Activated CD8-positive, alpha-beta T cell treated with anti-CD3 and anti-CD28 coated beads, Interleukin-2, amount 10 ng/mL, durations not matched to agents 7 days and 5 days (primary cell): ENCODE measurements at regions not wholly inside any gene's neighbourhood (a gene's known extent, or its start where the extent isn't known, plus 50 kb on each side); places are given as distances from the start of the nearest gene placed in this dataset.

Source experiments
- ATAC-seq: fragments of 150-1000 bp; cut with Tn5 transposase; one replicate; pipeline ENCODE4 v1.10.0; 2021; ENCODE audit warnings: moderate library complexity
- CTCF ChIA-PET: fragments of 350-600 bp; sonication (Branson Sonifier 250); formaldehyde crosslinking; loops from one replicate; lab custom pipeline; 2021; ENCODE audit warnings: antibody characterized with exemption; lab: Charles Lee
- POLR2A ChIA-PET: fragments of 350-600 bp; sonication (Branson Sonifier 250); formaldehyde crosslinking; loops from one replicate; lab custom pipeline; 2021; ENCODE audit warnings: antibody characterized with exemption; lab: Charles Lee
- DNase-seq: peaks from one replicate; pipeline ENCODE4 v3.0.0-alpha.2; 2020
- H3K27ac Mint-ChIP-seq: one replicate; pipeline ENCODE4 v1.8.0; 2021; ENCODE audit warnings: mild to moderate bottlenecking, mixed read lengths
- H3K27me3 Mint-ChIP-seq: one replicate; pipeline ENCODE4 v1.8.0; 2021; ENCODE audit warnings: low read depth, mixed read lengths
- H3K36me3 Mint-ChIP-seq: one replicate; pipeline ENCODE4 v1.8.0; 2021; ENCODE audit warnings: low read depth, mixed read lengths
- H3K4me1 Mint-ChIP-seq: one replicate; pipeline ENCODE4 v1.8.0; 2021; ENCODE audit warnings: low read depth, mixed read lengths
- H3K4me3 Mint-ChIP-seq: one replicate; pipeline ENCODE4 v1.8.0; 2021; ENCODE audit warnings: mild to moderate bottlenecking, mixed read lengths
- H3K9me3 Mint-ChIP-seq: one replicate; pipeline ENCODE4 v1.8.0; 2022; ENCODE audit warnings: mixed read lengths; ENCODE audit not compliant: insufficient read depth

DNA sequence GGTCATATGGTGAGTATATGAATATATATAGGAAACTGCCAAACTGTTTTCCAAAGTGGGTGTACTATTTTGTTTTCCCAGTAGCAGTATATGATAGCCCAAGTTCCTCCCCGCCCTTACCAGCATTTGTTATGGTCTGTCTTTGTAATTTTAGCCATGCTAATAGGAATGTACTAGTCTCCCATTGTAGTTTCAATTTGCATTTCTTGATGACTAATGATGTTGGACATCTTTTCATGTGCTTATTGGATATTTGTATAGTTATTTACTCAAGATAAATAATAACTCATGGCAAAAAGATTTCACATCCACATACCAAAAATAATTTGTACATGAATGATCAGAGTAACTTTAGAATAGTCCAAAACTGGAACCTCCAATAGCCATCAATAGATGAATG is 75.3 kb upstream of the SERP2 start:
- H3K36me3 Mint-ChIP-seq = no peaks in the 10 kb centered on the region
- peaks cover 4% of the 10 kb centered on the region for H3K27me3 Mint-ChIP-seq
- POLR2A ChIA-PET = no interaction called here
- H3K27ac Mint-ChIP-seq = no peak overlapping the region
- H3K4me1 Mint-ChIP-seq = peaks cover 8% of the 10 kb centered on the region
- ATAC-seq (no peak), DNase-seq (no peak)
- CTCF ChIA-PET = interaction anchor here (1.1 kb wide), 1 partner anchor 107 kb away, joined by 3 read pairs; no protein-coding TSS in a partner anchor
- no peaks in the 10 kb centered on the region for H3K9me3 Mint-ChIP-seq
- no peak overlapping the region for H3K4me3 Mint-ChIP-seq

DNA sequence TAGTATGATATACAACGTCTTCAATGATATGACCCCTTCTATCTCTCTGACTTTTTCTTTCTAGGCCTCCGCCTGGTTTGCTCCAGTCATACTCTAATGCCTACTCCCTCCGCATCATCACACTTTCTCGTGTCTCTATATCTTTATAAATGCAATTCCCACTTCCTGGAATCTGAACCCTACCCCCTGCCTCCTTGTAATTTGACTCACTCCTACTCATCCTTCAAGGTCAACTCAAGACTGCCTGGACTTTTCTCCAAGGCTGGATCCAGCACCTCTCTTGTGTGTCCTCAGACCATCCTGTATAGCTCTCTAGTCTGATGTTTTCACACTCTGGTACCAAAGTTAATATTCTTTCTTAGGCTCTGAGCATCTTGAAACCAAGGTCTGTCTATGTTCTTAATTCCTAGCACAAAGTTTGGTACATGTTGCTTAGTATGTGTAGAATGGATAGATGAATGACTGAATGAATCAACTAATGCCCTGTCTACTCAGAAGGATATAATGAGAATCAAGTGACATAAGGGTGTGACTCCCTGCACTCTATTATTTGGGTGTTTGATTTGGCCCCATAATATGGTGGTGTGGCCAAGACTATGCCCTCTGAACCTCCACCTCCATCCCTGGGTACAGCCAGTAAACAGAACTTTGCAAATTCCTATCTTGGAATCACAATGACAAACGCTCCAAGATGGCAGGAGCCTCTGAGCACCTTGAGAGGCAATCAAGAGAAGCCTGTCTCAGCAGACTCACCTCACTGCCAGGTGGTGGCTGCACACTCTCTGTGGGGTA is 74.3 kb upstream of the SERP2 start:
- ATAC-seq = no peak
- no peaks in the 10 kb centered on the region for H3K9me3 Mint-ChIP-seq
- no peaks in the 10 kb centered on the region for H3K36me3 Mint-ChIP-seq
- POLR2A ChIA-PET = no interaction called here
- CTCF ChIA-PET = no interaction called here
- peaks cover 10% of the 10 kb centered on the region for H3K4me1 Mint-ChIP-seq
- no peak for DNase-seq
- H3K27ac Mint-ChIP-seq = no peak overlapping the region
- peaks cover 4% of the 10 kb centered on the region for H3K27me3 Mint-ChIP-seq
- H3K4me3 Mint-ChIP-seq = no peak overlapping the region

DNA sequence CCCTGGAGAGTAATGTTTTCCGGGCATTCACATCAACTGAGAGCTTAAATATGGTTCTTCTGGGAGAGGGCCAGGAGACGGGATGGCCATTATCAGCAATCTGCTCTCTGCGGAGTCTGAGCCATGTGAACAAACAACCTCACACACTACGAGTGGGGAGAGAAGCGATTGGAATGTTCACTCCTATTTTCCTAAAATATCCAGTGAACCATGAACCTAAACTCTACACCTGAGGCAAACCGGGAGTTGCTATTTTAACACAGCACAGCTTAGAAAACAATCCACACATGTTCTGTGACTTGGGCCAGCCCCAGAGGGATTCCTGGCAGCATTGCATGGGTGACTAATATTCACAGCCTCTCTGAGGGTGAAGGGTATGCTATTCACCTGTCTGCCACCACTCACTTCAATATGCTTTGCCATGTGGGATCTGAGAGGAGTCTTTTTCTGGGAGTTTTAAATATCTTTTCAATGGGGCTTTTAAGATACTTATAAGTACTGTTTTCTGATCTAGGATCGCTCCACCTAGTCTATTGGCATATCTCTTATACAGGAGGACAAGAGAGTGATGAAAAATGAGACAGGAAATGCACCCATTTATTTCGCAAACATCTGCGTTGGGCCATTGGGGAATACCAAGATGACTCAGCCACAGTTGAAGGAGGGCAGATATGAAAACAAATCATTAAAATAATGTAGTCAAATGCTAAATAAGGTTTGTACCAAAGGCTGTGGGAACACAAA is 72.6 kb upstream of the SERP2 start:
- Mint-ChIP-seq H3K4me1 (peaks cover 12% of the 10 kb centered on the region), H3K27me3 (peaks cover 4% of the 10 kb centered on the region), H3K9me3 (no peaks in the 10 kb centered on the region), H3K36me3 (no peaks in the 10 kb centered on the region), H3K4me3 (no peak overlapping the region), H3K27ac (no peak overlapping the region)
- ChIA-PET POLR2A (no interaction called here), CTCF (no interaction called here)
- DNase-seq = no peak
- ATAC-seq = no peak

GRCh38 chr13:44301639-44302015 is 72.0 kb upstream of the SERP2 start:
- CTCF ChIA-PET = interaction anchor here (1.3 kb wide), 1 partner anchor 11 kb away, joined by 3 read pairs; no protein-coding TSS in a partner anchor
- H3K9me3 Mint-ChIP-seq = no peaks in the 10 kb centered on the region
- H3K36me3 Mint-ChIP-seq = no peaks in the 10 kb centered on the region
- H3K4me1 Mint-ChIP-seq = peaks cover 12% of the 10 kb centered on the region
- no peak for DNase-seq
- POLR2A ChIA-PET = no interaction called here
- no peak overlapping the region for H3K4me3 Mint-ChIP-seq
- no peak for ATAC-seq
- no peak overlapping the region for H3K27ac Mint-ChIP-seq
- H3K27me3 Mint-ChIP-seq = peaks cover 4% of the 10 kb centered on the region

DNA sequence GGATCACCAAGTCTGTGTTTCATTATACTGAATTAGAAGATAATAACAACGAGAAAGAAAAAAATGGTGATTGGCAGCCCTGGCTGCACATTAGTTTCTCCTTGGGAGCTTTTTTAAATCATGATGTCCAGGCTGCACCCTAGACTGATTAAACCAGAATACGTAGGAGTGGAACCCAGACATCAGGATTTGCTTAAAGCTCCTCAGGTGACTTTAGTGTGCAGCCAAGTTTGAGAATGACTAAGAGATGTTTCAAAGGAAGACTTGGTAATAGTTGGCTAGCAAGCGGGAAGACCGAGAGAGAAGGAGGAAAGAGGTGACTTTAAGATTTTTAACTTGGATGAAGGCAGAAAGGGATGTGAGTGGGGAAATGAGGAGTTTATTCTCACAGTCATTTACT is 71.4 kb upstream of the SERP2 start:
- Mint-ChIP-seq H3K27me3 (peaks cover 4% of the 10 kb centered on the region), H3K9me3 (no peaks in the 10 kb centered on the region), H3K27ac (no peak overlapping the region), H3K4me1 (peaks cover 12% of the 10 kb centered on the region), H3K4me3 (no peak overlapping the region), H3K36me3 (no peaks in the 10 kb centered on the region)
- CTCF ChIA-PET = interaction anchor here (1.3 kb wide), 1 partner anchor 10 kb away, joined by 3 read pairs; no protein-coding TSS in a partner anchor
- ATAC-seq (no peak), DNase-seq (no peak)
- POLR2A ChIA-PET = no interaction called here

DNA sequence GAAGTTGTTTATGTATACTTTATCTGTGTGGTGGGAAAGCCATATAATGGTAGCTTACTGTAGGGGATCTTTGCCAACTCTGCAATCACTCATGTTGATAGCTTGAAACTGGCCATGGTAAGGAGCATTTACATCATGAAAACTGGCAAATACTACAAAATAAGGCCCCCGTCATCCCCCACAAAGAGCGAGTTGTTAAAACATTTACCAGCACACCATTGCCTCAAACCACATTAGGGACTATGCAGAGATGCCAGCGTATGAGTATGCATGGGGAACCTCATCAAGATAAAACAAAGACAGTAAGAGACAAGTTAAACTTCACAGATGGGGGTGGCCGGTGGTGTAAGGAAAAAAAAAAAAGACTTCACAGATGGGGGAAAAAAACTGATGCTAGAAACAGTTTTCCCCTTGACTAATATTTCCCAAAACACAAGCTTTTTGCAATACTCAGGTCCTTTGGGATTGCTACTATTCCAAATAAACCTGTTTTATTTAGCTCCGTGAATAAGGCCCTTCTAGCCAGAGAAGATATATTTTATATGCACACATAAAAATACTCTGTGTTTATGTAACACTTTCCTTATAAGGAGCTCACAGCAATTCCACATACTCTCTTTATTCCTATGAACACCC is 70.6 kb upstream of the SERP2 start:
- CTCF ChIA-PET = interaction anchor here (1.3 kb wide), 1 partner anchor 9 kb away, joined by 3 read pairs; no protein-coding TSS in a partner anchor

GRCh38 chr13:44303681-44304432 is 69.8 kb upstream of the SERP2 start:
- ChIA-PET CTCF (no interaction called here), POLR2A (no interaction called here)
- no peaks in the 10 kb centered on the region for H3K36me3 Mint-ChIP-seq
- H3K27ac Mint-ChIP-seq = no peak overlapping the region
- ATAC-seq (no peak), DNase-seq (no peak)
- H3K4me1 Mint-ChIP-seq = peaks cover 12% of the 10 kb centered on the region
- no peak overlapping the region for H3K4me3 Mint-ChIP-seq
- peaks cover 4% of the 10 kb centered on the region for H3K27me3 Mint-ChIP-seq
- no peaks in the 10 kb centered on the region for H3K9me3 Mint-ChIP-seq

More for the DNA sequence above, 70.6 kb upstream of the SERP2 start:
- Mint-ChIP-seq H3K4me1 (peaks cover 12% of the 10 kb centered on the region), H3K4me3 (no peak overlapping the region), H3K36me3 (no peaks in the 10 kb centered on the region), H3K9me3 (no peaks in the 10 kb centered on the region), H3K27me3 (peaks cover 4% of the 10 kb centered on the region), H3K27ac (no peak overlapping the region)
- no peak for DNase-seq
- no peak for ATAC-seq
- POLR2A ChIA-PET = no interaction called here

DNA sequence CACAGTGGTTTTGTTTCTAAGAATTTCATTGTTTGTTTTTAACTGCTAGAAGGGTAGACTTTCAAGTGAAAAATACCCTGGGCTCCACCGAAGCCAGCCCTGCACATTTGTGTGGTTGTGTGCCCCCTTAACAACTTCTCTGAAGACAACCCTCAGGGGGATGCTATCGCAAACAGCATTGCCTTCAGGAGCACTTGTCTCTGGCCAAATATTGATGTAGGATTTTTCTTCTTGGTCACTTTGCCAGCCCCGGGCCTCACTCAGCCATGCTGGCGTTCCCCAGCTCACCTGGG is 69.2 kb upstream of the SERP2 start:
- H3K4me1 Mint-ChIP-seq = peaks cover 12% of the 10 kb centered on the region
- POLR2A ChIA-PET = no interaction called here
- H3K27ac Mint-ChIP-seq = no peak overlapping the region
- H3K36me3 Mint-ChIP-seq = no peaks in the 10 kb centered on the region
- DNase-seq = no peak
- no peaks in the 10 kb centered on the region for H3K9me3 Mint-ChIP-seq
- H3K27me3 Mint-ChIP-seq = peaks cover 4% of the 10 kb centered on the region
- ATAC-seq = no peak
- CTCF ChIA-PET = no interaction called here
- no peak overlapping the region for H3K4me3 Mint-ChIP-seq

GRCh38 chr13:44305286-44305685 is 68.3 kb upstream of the SERP2 start:
- Mint-ChIP-seq H3K27me3 (peaks cover 5% of the 10 kb centered on the region), H3K9me3 (no peaks in the 10 kb centered on the region), H3K4me3 (no peak overlapping the region), H3K36me3 (no peaks in the 10 kb centered on the region), H3K4me1 (peaks cover 12% of the 10 kb centered on the region), H3K27ac (no peak overlapping the region)
- no peak for ATAC-seq
- CTCF ChIA-PET = no interaction called here
- POLR2A ChIA-PET = no interaction called here
- DNase-seq = no peak

DNA sequence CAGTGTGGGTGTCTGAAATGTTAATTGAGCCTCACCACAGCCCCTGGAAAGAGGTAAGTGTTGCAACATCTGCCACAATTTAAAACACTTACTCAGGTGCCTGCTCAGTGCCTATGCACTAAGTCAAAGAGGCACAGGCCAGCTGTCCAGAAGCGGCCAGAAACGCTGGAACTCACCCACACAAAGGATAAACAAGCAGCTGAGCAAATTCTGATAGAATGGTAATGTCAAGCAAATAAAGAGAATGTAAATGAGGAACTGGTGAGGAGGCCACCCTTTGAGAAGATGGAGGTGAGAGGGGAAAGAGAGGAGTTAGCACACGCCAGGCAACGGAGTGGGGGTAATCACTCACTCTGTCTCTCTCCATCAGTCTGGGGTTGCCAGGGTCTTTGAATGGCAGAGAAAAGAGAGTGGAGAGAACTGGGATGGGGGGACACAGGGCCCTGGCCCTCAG is 67.7 kb upstream of the SERP2 start:
- Mint-ChIP-seq H3K9me3 (no peaks in the 10 kb centered on the region), H3K27me3 (peaks cover 3% of the 10 kb centered on the region), H3K36me3 (no peaks in the 10 kb centered on the region), H3K4me1 (peaks cover 12% of the 10 kb centered on the region), H3K27ac (no peak overlapping the region), H3K4me3 (no peak overlapping the region)
- CTCF ChIA-PET = no interaction called here
- ATAC-seq = no peak
- no peak for DNase-seq
- POLR2A ChIA-PET = no interaction called here

DNA sequence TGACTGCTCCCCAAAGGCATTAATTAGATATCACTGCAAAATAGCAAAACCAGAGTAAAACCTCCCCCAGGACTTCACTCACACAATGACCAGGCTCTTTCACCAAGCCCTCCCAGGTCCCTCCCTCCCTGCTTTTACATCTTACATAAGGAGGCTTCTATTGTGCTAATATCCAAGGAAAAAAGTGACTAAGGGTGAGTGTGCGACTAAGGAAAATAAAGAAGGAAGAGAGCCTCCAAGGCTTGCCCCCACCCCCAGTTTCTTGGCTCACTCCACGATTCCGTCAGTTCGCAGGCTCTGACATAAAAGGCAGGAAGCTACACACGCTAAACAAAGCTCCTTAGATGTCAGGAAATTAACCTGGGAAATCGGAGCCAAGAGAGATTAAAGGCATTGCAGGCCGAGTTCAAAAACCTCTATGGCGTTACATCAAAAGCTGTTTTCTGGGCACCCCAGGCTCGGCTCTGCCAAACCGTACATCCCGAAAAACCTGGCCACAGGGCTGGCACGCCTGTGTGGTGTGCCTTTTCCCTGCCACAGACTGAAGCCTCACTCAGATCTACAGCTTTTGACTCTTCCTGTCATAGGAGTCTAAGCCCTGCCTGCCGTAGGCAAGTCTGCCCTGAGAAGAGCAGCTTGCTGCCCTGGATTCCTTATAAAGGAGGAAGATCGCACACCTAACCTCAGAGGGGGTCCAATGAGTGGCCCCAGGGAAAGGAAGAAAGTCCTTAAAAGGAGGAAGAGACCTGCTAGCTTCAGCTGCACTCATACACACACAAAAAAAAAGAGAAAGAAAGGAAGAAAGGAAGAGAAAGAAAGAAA is 67.0 kb upstream of the SERP2 start:
- CTCF ChIA-PET = no interaction called here
- Mint-ChIP-seq H3K36me3 (no peaks in the 10 kb centered on the region), H3K4me3 (no peak overlapping the region), H3K4me1 (peaks cover 8% of the 10 kb centered on the region), H3K9me3 (no peaks in the 10 kb centered on the region), H3K27ac (no peak overlapping the region), H3K27me3 (peaks cover 3% of the 10 kb centered on the region)
- DNase-seq (no peak), ATAC-seq (no peak)
- POLR2A ChIA-PET = no interaction called here
